ENCODE measurements at regions not wholly inside any gene's neighbourhood (a gene's known extent, or its start where the extent isn't known, plus 50 kb on each side); places are given as distances from the start of the nearest gene placed in this dataset.
A peak's percentile ranks its signal among the peaks of the same experiment; 100 is the strongest.
"Not testable (repeated sequence)": the region's sequence is repeated elsewhere in the genome, so short reads cannot be mapped to it uniquely, and the experiment has no call there.

DNA sequence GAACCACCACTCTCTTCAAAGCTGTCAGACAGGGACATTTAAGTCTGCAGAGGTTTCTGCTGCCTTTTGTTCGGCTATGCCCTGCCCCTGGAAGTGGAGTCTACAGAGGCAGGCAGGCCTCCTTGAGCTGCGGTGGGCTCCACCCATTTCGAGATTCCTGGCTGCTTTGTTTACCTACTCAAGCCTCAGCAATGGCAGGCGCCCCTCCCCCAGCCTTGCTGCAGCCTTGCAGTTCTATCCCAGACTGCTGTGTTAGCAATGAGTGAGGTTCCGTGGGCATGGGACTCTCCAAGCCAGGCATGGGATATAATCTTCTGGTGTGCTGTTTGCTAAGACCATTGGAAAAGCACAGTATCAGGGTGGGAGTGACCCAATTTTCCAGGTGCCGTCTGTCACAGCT lies 417.2 kb downstream of the KIF20B start:
- not testable (repeated sequence) for DNase-seq (ENCODE audit: low read depth)

GRCh38 chr10:90119631-90120280 lies 418.4 kb downstream of the KIF20B start:
- DNase-seq (ENCODE audit: low read depth): not testable (repeated sequence)

DNA sequence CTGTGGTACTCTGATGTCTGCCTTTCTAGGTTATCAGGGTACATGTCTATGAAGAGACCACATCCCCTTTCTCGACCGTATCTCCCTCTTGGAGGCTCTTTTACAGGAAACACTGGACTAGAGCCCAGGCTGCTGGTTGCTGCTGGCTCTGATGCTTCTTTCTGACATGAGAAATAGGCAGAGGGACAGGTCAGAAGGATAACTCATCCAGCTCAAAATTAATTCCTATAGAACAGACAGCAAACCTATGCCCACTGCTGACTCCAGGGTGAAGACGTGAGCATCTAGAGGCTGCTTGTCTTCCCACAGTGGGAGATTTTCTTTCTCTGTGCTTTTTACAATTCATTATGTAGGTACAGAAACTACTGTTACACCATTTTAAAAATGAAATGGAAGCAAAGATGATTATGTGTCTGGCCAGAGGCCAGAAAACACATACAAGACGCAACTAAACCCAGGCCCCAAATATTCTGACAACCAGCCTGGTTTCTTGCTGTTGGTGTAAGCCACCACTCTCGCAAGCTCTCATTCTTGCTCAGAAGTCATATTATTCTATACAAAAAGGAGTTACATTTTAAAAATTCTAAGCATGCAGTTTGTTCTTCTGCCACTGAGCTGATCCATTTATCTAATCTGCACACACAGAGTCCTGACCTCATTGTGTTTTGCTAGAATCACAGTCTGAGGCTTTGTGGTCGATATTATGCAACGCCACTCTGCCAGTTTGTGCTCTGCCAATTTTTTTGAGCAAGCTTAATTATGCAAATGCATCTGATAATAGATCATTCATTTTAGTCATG lies 424.3 kb downstream of the KIF20B start:
- peak; percentile 85 for DNase-seq (ENCODE audit: low read depth)

DNA sequence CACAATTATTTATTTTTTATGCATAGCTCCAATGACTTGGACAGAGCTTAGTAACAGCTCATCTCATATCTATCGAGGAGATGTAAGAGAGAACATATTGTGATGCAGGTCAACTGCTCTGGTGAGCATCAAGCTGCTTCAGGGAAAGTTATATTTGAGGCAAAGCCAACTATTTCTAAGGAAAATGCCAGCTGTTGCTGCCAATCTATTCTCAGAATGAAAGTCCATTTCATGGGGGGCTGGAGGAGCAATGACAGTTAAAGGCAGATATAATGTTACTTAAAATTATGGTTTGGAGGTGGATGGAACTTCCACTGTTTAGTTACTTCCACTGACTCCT lies 424.8 kb downstream of the KIF20B start:
- DNase-seq (ENCODE audit: low read depth): no peak

DNA sequence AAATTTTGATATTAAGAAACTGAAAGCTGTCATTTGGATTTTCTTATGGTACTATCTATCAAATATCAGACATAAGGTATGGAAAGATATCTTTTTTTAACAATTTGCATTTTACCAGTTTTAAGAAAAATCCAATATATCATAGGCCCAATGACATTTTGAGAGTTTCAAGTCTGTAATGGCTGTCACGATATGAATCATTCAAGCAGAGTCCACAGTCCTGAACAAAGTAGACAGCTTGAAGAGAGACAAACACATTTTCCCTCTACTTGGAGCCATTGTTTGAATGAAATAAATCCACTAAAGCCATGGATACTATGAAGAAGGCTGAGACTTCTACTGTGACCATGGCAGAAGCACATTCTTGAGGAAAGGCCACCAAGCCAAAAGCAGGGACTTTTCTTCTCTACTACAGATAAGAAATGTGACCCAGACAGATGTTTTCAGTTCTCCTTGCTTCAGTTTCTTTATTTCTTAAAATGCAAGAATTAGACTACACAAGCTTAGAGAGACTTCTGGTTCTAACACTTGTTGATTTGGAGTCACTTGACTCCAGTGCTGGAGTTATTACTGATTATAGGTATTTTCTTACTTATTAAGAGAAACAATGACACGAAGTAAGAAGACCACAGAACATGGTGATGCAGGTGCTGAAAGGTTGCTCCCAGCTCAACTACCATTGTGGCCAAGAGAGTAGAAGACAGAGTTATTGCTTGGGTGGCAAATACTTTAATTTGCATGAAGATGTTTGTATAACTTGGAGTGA lies 429.1 kb downstream of the KIF20B start:
- peak; percentile 48 for DNase-seq (ENCODE audit: low read depth)

- peak; percentile 40 for DNase-seq (ENCODE audit: low read depth)
Observed at GRCh38 chr10:90133606-90134005, 432.2 kb downstream of the KIF20B start.

DNA sequence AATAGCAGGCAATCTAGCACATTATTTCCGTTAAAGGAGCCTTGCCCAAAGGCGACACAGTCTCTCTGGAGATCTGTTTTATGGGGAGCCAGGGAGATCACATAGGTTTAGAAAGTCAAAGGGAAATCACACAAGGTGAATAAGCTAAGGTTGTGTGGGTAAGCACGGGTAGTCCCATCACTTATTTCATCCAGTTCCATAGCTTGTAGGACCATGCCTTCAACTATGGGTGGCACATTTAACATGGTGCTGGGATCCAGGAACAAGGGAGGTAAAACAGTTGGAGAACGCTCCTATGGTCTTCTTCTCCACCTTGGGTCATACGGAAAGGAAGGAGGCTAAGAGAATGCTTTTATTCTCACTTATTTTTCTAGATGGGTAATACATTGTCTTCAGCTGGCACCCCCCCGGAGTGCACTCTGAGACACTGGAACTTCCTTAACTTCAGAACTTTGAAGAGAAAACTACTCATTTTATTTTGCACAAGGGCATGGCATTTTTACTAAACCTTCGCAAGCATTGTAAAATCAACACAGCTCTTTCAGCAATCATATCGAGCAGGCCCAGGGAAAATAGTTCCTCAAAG lies 435.4 kb downstream of the KIF20B start:
- peak; percentile 34 for DNase-seq (ENCODE audit: low read depth)

DNA sequence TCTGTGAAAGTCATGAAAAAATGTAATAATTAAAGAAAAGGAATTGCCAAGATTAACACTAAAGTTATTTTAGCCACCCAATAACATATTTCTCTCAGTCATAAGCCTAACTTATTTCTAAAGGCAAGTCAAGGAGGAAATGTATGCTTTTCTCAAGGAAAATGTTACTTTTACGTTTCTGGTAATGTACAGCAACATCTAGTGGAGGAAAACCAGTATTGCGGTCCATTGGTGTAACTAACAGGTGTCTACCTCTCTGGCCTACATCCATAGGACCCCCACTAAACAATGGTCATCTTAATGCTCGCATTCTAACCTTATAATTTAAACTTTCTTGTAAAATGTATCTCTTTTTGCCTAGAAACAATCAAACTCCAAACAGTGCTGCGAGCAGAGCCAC lies 437.5 kb downstream of the KIF20B start:
- DNase-seq (ENCODE audit: low read depth): no peak

DNA sequence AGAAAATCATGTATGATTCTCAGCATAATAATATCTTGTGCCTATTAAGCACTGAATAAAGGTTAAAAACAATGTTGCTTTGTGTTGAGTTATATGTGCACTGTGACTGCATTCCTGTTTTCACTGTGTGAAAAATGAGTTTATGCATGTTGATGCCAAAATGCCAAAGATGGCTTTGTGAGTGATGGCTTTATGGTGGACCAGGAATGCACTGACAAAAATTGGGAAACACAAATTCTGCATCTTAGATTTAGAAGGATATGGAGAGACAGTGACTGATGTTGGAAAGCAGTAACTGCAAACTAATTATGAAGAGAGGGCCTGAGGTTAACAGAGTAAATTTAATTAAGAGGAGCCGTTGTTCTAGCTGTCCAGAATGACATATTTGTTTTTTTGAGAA lies 440.4 kb downstream of the KIF20B start:
- DNase-seq (ENCODE audit: low read depth): no peak

- DNase-seq (ENCODE audit: low read depth): no peak
Observed at GRCh38 chr10:90143937-90144336, 442.5 kb downstream of the KIF20B start.

GRCh38 chr10:90148116-90148855 lies 446.9 kb downstream of the KIF20B start:
- peak; percentile 87 for DNase-seq (ENCODE audit: low read depth)

- no peak for DNase-seq (ENCODE audit: low read depth)
Observed at GRCh38 chr10:90149563-90149962, 448.2 kb downstream of the KIF20B start.

DNA sequence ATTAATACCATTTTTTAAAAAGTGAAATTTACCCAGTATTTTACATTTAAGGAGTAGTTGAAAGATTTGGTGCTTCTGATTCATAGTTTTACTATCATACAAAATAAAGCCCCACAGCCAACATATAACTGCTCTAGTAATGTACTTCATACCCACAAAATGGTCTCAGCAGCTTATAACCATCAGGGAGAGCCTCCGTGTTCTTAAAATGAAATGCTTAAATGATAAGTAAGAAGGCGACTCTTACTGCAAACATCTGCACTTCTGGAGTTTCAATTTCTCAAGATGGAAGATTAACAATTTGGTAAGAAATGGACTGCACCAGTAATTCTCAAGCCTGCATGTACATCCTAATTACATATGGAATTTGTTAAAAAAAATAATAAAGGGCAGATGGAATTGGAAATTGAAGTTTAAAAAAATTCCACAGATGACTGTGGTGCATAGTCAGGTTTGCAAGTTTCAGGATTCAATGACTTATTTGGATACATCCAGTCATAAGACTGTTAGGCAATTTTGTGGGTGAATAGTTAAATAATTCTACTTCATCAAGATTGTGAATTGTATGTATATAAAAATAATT lies 461.0 kb downstream of the KIF20B start:
- DNase-seq (ENCODE audit: low read depth): peak; percentile 30

- DNase-seq (ENCODE audit: low read depth): peak; percentile 77
Observed at GRCh38 chr10:90167174-90168064, 466.0 kb downstream of the KIF20B start.

GRCh38 chr10:90168244-90168643 lies 466.9 kb downstream of the KIF20B start:
- DNase-seq (ENCODE audit: low read depth): no peak

GRCh38 chr10:90171014-90171722 lies 469.8 kb downstream of the KIF20B start:
- DNase-seq (ENCODE audit: low read depth): no peak

DNA sequence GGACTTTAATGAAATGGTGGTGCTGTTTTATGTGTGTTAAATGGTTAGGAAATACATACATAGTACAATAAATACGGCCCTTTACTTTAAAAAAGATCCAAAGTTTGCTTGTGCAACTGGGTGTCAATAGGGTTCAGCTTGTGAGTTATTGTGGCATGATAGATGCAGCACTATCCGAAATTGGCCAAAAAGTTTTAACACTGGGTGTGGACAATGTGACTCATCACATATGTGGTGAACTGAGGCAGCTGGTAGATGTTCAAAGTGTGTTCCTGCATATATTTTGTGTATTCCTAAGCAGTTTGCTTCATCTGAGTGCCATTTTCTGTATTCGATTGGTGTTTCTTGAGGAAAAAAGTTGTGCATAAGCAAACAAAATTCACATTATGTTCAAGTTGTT lies 473.1 kb downstream of the KIF20B start:
- no peak for DNase-seq (ENCODE audit: low read depth)

- peak; percentile 87 for DNase-seq (ENCODE audit: low read depth)
Observed at GRCh38 chr10:90175161-90175681, 473.8 kb downstream of the KIF20B start.

- peak; percentile 97 for DNase-seq (ENCODE audit: low read depth)
Observed at GRCh38 chr10:90179696-90180407, 478.5 kb downstream of the KIF20B start.
